Neuronal stem cell (in vitro differentiated cells): ENCODE measurements at regions not wholly inside any gene's neighbourhood (a gene's known extent, or its start where the extent isn't known, plus 50 kb on each side); places are given as distances from the start of the nearest gene placed in this dataset.

Experiments
- DNase-seq: peaks from one replicate; pipeline ENCODE4 v3.0.0-alpha.2; 2013; ENCODE audit warnings: low spot score
- H2AFZ ChIP-seq: one replicate; pipeline ENCODE4 v1.6.1; 2013; ENCODE audit warnings: mild to moderate bottlenecking, low read length, inconsistent platforms
- H2AK5ac ChIP-seq: 2 replicates; pipeline ENCODE4 v1.6.1; 2013; ENCODE audit warnings: low read depth, mild to moderate bottlenecking, inconsistent platforms, low read length, moderate library complexity, mixed read lengths
- H2BK120ac ChIP-seq: 2 replicates; pipeline ENCODE4 v1.6.1; 2013; ENCODE audit warnings: low read depth, mild to moderate bottlenecking, inconsistent platforms, low read length, moderate library complexity, mixed read lengths
- H2BK12ac ChIP-seq: one replicate; pipeline ENCODE4 v1.6.1; 2013; ENCODE audit warnings: low read length, inconsistent platforms
- H2BK15ac ChIP-seq: 2 replicates; pipeline ENCODE4 v1.6.1; 2013; ENCODE audit warnings: mild to moderate bottlenecking, low read length, inconsistent platforms, mixed read lengths
- H2BK5ac ChIP-seq: one replicate; pipeline ENCODE4 v1.6.1; 2013; ENCODE audit warnings: inconsistent platforms, mild to moderate bottlenecking, low read length, moderate library complexity
- H3K14ac ChIP-seq: one replicate; pipeline ENCODE4 v1.6.1; 2013; ENCODE audit warnings: low read length, inconsistent platforms
- H3K18ac ChIP-seq: 2 replicates; pipeline ENCODE4 v1.6.1; 2013; ENCODE audit warnings: low read length, inconsistent platforms
- H3K23ac ChIP-seq: 2 replicates; pipeline ENCODE4 v1.6.1; 2013; ENCODE audit warnings: low read depth, mild to moderate bottlenecking, mixed read lengths, low read length, inconsistent platforms; ENCODE audit not compliant: poor library complexity
- H3K27ac ChIP-seq: replicated peaks from 3 replicates; pipeline ENCODE4 v1.5.1; 2013; ENCODE audit warnings: low read length, inconsistent platforms
- H3K27me3 ChIP-seq, 3 experiments: 2 replicates each; pipeline ENCODE4 v1.6.1; 2013; ENCODE audit warnings: low read length in 3 of 3, mild to moderate bottlenecking in 2 of 3, inconsistent platforms in 1 of 3, low read depth in 1 of 3, mixed read lengths in 1 of 3, moderate library complexity in 1 of 3; ENCODE audit not compliant: control insufficient read depth in 3 of 3, insufficient read depth in 3 of 3
- H3K36me3 ChIP-seq, 2 donors: replicated peaks in 1 of 2; 2 replicates each; pipeline ENCODE4 v1.6.1; 2013; ENCODE audit warnings: low read length in 2 of 2; ENCODE audit not compliant: control insufficient read depth in 2 of 2, insufficient read depth in 2 of 2
- H3K4ac ChIP-seq: 2 replicates; pipeline ENCODE4 v1.6.1; 2013; ENCODE audit warnings: inconsistent platforms, mild to moderate bottlenecking, low read length, moderate library complexity
- H3K4me1 ChIP-seq, 2 donors: 1 replicate in 1 of 2; 2 replicates in 1 of 2; pipeline ENCODE4 v1.6.1; 2013; ENCODE audit warnings: low read length in 2 of 2, low read depth in 1 of 2; ENCODE audit not compliant: control insufficient read depth in 2 of 2, insufficient read depth in 1 of 2
- H3K4me2 ChIP-seq: one replicate; pipeline ENCODE4 v1.6.1; 2013; ENCODE audit warnings: mild to moderate bottlenecking, low read length, inconsistent platforms; ENCODE audit not compliant: insufficient read depth, poor library complexity, severe bottlenecking
- H3K4me3 ChIP-seq, 2 donors: 2 replicates each; pipeline ENCODE4 v1.5.1; 2013; ENCODE audit warnings: low read length in 2 of 2, mild to moderate bottlenecking in 2 of 2, inconsistent platforms in 1 of 2, moderate library complexity in 1 of 2
- H3K79me1 ChIP-seq: one replicate; pipeline ENCODE4 v1.6.1; 2013; ENCODE audit warnings: low read depth, mild to moderate bottlenecking, inconsistent platforms, low read length, moderate library complexity
- H3K9ac ChIP-seq: one replicate; pipeline ENCODE4 v1.6.1; 2013; ENCODE audit warnings: mild to moderate bottlenecking, low read depth, low read length, inconsistent platforms; ENCODE audit not compliant: poor library complexity
- H3K9me3 ChIP-seq, 2 donors: replicated peaks in 1 of 2; 2 replicates each; pipeline versions ENCODE3 to v1.6.1; 2013; ENCODE audit warnings: low read length in 2 of 2, mild to moderate bottlenecking in 2 of 2, inconsistent platforms in 1 of 2, low read depth in 1 of 2, mixed read lengths in 1 of 2, moderate library complexity in 1 of 2; ENCODE audit not compliant: control insufficient read depth in 2 of 2, insufficient read depth in 1 of 2
- H4K8ac ChIP-seq: one replicate; pipeline ENCODE4 v1.6.1; 2013; ENCODE audit warnings: low read depth, mild to moderate bottlenecking, inconsistent platforms, low read length, moderate library complexity
- H4K91ac ChIP-seq: one replicate; pipeline ENCODE4 v1.6.1; 2013; ENCODE audit warnings: low read length, low read depth, mild to moderate bottlenecking, inconsistent platforms; ENCODE audit not compliant: poor library complexity
- whole genome bisulfite sequencing, 2 donors: extraction: QIAGEN DNeasy Blood & Tissue Kit; methylation state at CpG; one replicate each; pipeline ENCODE4 v1.1.7; 2013; ENCODE audit warnings: missing lambda C conversion rate in 2 of 2, mixed read lengths in 1 of 2; ENCODE audit not compliant: insufficient read length in 2 of 2, insufficient replicate concordance in 1 of 2; ENCODE audit errors: extremely low coverage in 2 of 2; 5-methylcytosine and 5-hydroxymethylcytosine counted together

DNA sequence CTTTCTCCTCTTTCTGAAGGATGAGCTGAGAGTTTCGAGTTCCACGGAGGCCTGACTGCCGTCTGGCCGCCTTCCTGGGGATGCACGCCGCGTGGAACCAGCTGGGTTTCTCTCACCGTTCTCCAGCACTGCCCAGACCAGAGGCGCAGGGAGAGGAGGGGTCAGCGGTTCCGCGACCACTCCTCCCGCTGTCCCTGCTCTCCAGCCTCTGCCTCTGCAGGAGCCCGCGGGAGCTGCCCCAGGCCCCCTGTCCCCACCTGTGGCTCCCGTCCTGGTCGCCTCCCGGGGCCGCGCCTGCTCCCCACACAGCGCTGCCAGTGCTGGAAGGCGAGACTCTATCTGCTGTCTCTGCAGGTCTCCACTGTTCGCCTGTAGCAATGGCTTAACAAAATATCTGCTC is 106.8 kb upstream of the AFDN start:
- no peak overlapping the region for H2BK12ac ChIP-seq
- DNase-seq, result no peak
- H3K4me3 ChIP-seq, result no peak overlapping the region
- peaks cover 0 to 3% (median 0%) of the 10 kb centered on the region in 3 experiments for H3K27me3 ChIP-seq
- no peak overlapping the region for H3K4me2 ChIP-seq
- WGBS, 2 donors, result no CpG with 5 or more reads among the region's 23 CpGs
- H3K36me3 ChIP-seq, result no peaks in the 10 kb centered on the region
- H4K8ac ChIP-seq, result no peak overlapping the region
- peak overlapping the region; percentile 71 for H3K18ac ChIP-seq
- H4K91ac ChIP-seq, result no peak overlapping the region
- H2BK120ac ChIP-seq, result no peak overlapping the region
- no peaks in the 10 kb centered on the region for H3K79me1 ChIP-seq
- no peak overlapping the region for H3K4ac ChIP-seq
- no peak overlapping the region for H3K14ac ChIP-seq
- no peak overlapping the region for H2AK5ac ChIP-seq
- peaks cover 0 to 7% of the 10 kb centered on the region in 2 donors for H3K9me3 ChIP-seq
- H3K9ac ChIP-seq, result no peak overlapping the region
- no peak overlapping the region for H2BK15ac ChIP-seq
- H2AFZ ChIP-seq, result no peak overlapping the region
- H3K4me1 ChIP-seq, result peaks cover 0 to 2% of the 10 kb centered on the region in 2 donors
- H3K23ac ChIP-seq, result no peak overlapping the region
- no peak overlapping the region for H2BK5ac ChIP-seq
- no peak overlapping the region for H3K27ac ChIP-seq

DNA sequence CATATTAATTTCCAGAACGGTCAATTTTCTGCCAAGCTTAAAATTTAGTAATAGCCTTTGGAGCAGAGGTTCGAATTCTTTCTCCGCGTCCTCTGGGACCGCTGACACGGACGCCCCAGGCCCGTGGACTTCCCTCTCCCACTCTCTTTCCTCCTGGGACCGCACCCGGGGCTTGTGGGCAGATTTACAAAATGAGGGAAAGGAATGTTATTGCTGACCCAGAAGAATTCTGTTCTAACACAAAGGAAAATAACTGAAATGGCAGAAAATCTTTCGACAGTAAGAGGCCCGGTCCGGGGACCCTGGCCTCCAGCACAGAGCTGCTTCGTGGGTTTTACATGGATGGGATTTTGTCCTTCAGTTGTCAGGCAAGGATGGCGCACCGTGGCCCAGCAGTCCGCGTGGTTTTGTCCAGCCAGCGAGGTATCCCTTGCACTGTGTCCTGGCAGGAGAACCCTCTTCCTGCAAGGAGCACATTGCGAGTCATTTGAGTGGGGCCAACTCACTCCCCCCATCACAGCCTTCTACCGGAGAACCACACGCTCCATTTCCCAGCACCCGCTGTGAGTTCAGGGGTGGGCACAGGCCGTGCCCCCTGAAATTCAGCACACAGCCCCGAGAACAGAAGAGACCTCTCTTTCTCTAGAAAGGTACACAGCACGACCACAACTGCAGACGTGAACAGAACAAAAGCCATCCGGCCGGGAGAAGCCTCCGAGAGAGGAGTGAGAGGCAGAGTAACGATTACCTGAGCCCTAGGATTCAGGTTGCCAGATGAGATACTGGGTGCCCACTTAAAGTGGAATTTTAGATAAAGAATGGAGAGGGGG is 106.0 kb upstream of the AFDN start:
- no CpG with 5 or more reads among the region's 31 CpGs for WGBS, 2 donors
- Histone ChIP-seq H3K36me3 (no peaks in the 10 kb centered on the region), H2AK5ac (no peak overlapping the region), H3K4me2 (no peak overlapping the region), H3K27ac (no peak overlapping the region), H3K9me3 (peaks cover 0 to 8% of the 10 kb centered on the region in 2 donors), H4K91ac (no peak overlapping the region), H3K23ac (no peak overlapping the region), H2BK12ac (no peak overlapping the region), H2BK15ac (no peak overlapping the region), H3K4me1 (no peaks in the 10 kb centered on the region), H2BK120ac (no peak overlapping the region), H3K4ac (no peak overlapping the region), H3K9ac (no peak overlapping the region), H3K79me1 (no peaks in the 10 kb centered on the region), H3K4me3 (no peak overlapping the region), H3K14ac (no peak overlapping the region), H3K27me3 (peaks cover 0 to 3% (median 0%) of the 10 kb centered on the region in 3 experiments), H3K18ac (no peak overlapping the region), H2AFZ (no peak overlapping the region), H4K8ac (no peak overlapping the region), H2BK5ac (no peak overlapping the region)
- DNase-seq, result no peak

DNA sequence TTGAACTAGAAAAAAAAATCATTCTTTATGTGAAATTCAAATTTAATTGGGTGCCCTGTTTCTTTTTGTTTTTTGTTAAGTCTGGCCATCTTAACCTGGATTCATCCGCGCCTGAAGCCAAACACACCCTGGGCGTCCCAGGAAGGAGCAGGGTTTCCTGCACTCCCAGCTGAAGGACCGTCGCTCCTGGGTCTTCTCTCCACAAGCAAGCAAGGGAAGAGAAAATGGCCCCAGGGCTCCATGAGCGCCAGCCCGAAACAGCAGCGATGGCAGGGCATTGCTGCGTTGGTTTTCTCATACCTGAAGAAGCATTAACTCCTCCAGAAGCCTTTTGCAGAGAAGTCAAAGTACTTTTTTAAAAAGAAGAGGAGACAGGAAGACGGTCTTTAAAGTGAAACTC is 105.4 kb upstream of the AFDN start:
- Histone ChIP-seq H3K4me1 (no peaks in the 10 kb centered on the region), H2BK12ac (no peak overlapping the region), H3K4me2 (no peak overlapping the region), H3K23ac (no peak overlapping the region), H4K8ac (no peak overlapping the region), H3K27ac (no peak overlapping the region), H3K36me3 (no peaks in the 10 kb centered on the region), H3K4ac (no peak overlapping the region), H3K14ac (no peak overlapping the region), H2BK120ac (no peak overlapping the region), H3K9ac (no peak overlapping the region), H3K4me3 (no peak overlapping the region), H3K9me3 (peaks cover 0 to 8% of the 10 kb centered on the region in 2 donors), H2BK5ac (no peak overlapping the region), H3K79me1 (no peaks in the 10 kb centered on the region), H2BK15ac (no peak overlapping the region), H3K27me3 (peaks cover 0 to 3% (median 0%) of the 10 kb centered on the region in 3 experiments), H4K91ac (no peak overlapping the region), H2AK5ac (no peak overlapping the region), H3K18ac (no peak overlapping the region), H2AFZ (no peak overlapping the region)
- no peak for DNase-seq
- no CpG with 5 or more reads among the region's 10 CpGs for WGBS, 2 donors

DNA sequence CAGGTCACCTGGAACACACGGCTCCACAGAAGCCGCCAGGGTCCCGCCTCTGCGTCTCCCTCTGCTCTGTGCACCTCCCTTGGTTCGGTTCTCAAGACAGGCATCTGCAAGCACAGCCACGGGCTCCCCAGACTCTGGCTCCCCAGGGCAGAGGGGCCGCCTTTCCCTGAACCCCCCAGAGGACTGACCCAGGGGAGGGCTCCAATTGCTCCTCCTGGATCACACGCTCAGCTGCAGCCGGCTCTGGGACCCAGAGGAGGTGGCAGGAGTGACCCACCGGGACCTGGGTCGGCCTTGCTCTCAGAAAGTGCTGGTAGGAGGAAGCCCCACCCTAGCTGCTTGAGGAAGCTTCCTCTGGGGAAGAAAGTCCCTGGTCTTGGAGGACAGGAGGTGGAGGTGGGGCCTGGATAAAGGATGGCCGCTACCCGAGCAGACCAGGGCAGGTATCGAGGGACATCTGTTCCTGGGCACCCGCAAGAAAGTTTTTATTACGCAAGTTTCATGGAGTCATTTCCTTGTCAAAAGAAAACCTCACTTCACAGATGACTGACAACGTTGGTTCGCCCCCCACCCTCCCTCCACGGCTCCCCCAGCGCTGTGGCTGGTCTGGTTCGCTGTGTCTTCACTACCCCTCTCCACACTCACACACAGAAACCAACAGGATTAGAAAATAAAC is 103.9 kb upstream of the AFDN start:
- Histone ChIP-seq H4K91ac (no peak overlapping the region), H3K27me3 (peaks cover 0 to 8% (median 0%) of the 10 kb centered on the region in 3 experiments), H2BK12ac (no peak overlapping the region), H3K4me3 (no peak overlapping the region), H3K4ac (no peak overlapping the region), H3K9ac (no peak overlapping the region), H2BK120ac (no peak overlapping the region), H3K4me2 (no peak overlapping the region), H3K27ac (no peak overlapping the region), H2AK5ac (peak overlapping the region; percentile 11), H4K8ac (no peak overlapping the region), H3K36me3 (no peaks in the 10 kb centered on the region), H3K18ac (peak overlapping the region; percentile 49), H3K79me1 (no peaks in the 10 kb centered on the region), H2BK5ac (no peak overlapping the region), H3K4me1 (no peaks in the 10 kb centered on the region), H3K9me3 (peaks cover 0 to 8% of the 10 kb centered on the region in 2 donors), H3K23ac (no peak overlapping the region), H2BK15ac (peak overlapping the region; percentile 66), H3K14ac (no peak overlapping the region), H2AFZ (no peak overlapping the region)
- no peak for DNase-seq
- WGBS, 2 donors, result no CpG with 5 or more reads among the region's 21 CpGs
